Activated naive CD4-positive, alpha-beta T cell treated with anti-CD3 and anti-CD28 coated beads, Interleukin-2, amount 50 U/mL, for 24 hours (primary cell): ENCODE measurements at regions not wholly inside any gene's neighbourhood (a gene's known extent, or its start where the extent isn't known, plus 50 kb on each side); places are given as distances from the start of the nearest gene placed in this dataset.
A peak's percentile ranks its signal among the peaks of the same experiment; 100 is the strongest.
"Not testable (repeated sequence)": the region's sequence is repeated elsewhere in the genome, so short reads cannot be mapped to it uniquely, and the experiment has no call there.

Experiments
- H3K27ac Mint-ChIP-seq: one replicate; pipeline ENCODE4 v1.8.0; 2021; ENCODE audit warnings: mild to moderate bottlenecking, mixed read lengths
- H3K27me3 Mint-ChIP-seq: one replicate; pipeline ENCODE4 v1.8.0; 2021; ENCODE audit warnings: mixed read lengths
- H3K36me3 Mint-ChIP-seq: one replicate; pipeline ENCODE4 v1.8.0; 2021; ENCODE audit warnings: mixed read lengths
- H3K4me1 Mint-ChIP-seq: one replicate; pipeline ENCODE4 v1.8.0; 2021; ENCODE audit warnings: mixed read lengths
- H3K4me3 Mint-ChIP-seq: one replicate; pipeline ENCODE4 v1.8.0; 2021; ENCODE audit warnings: mild to moderate bottlenecking, mixed read lengths
- H3K9me3 Mint-ChIP-seq: one replicate; pipeline ENCODE4 v1.8.0; 2021; ENCODE audit warnings: mixed read lengths

GRCh38 chr1:65020774-65021173 lies 54.4 kb upstream of the JAK1 start:
- Mint-ChIP-seq H3K27ac (peak overlapping the region; percentile 19), H3K27me3 (no peaks in the 10 kb centered on the region), H3K36me3 (peaks cover 6% of the 10 kb centered on the region), H3K9me3 (no peaks in the 10 kb centered on the region), H3K4me3 (no peak overlapping the region), H3K4me1 (peaks cover 11% of the 10 kb centered on the region)

GRCh38 chr1:65021795-65022194 lies 55.4 kb upstream of the JAK1 start:
- Mint-ChIP-seq H3K9me3 (no peaks in the 10 kb centered on the region), H3K4me1 (peaks cover 11% of the 10 kb centered on the region), H3K36me3 (peaks cover 4% of the 10 kb centered on the region), H3K4me3 (no peak overlapping the region), H3K27me3 (no peaks in the 10 kb centered on the region), H3K27ac (no peak overlapping the region)

- H3K4me3 Mint-ChIP-seq, result no peak overlapping the region
- H3K27ac Mint-ChIP-seq, result peak overlapping the region; percentile 46
- H3K36me3 Mint-ChIP-seq, result peaks cover 4% of the 10 kb centered on the region
- no peaks in the 10 kb centered on the region for H3K9me3 Mint-ChIP-seq
- no peaks in the 10 kb centered on the region for H3K27me3 Mint-ChIP-seq
- H3K4me1 Mint-ChIP-seq, result peaks cover 11% of the 10 kb centered on the region
Measured at GRCh38 chr1:65022216-65022615, 55.9 kb upstream of the JAK1 start.

- H3K36me3 Mint-ChIP-seq, result peaks cover 5% of the 10 kb centered on the region
- no peaks in the 10 kb centered on the region for H3K27me3 Mint-ChIP-seq
- H3K27ac Mint-ChIP-seq, result no peak overlapping the region
Measured at GRCh38 chr1:65025794-65026193, 59.4 kb upstream of the JAK1 start.

GRCh38 chr1:65026235-65026634 lies 59.9 kb upstream of the JAK1 start:
- H3K9me3 Mint-ChIP-seq, result no peaks in the 10 kb centered on the region
- no peak overlapping the region for H3K27ac Mint-ChIP-seq
- no peak overlapping the region for H3K4me3 Mint-ChIP-seq
- H3K27me3 Mint-ChIP-seq, result no peaks in the 10 kb centered on the region
- peaks cover 15% of the 10 kb centered on the region for H3K4me1 Mint-ChIP-seq
- peaks cover 5% of the 10 kb centered on the region for H3K36me3 Mint-ChIP-seq

More at GRCh38 chr1:65025794-65026193, 59.4 kb upstream of the JAK1 start:
- Mint-ChIP-seq H3K4me1 (peaks cover 14% of the 10 kb centered on the region), H3K9me3 (no peaks in the 10 kb centered on the region), H3K4me3 (no peak overlapping the region)

- Mint-ChIP-seq H3K27ac (no peak overlapping the region), H3K9me3 (no peaks in the 10 kb centered on the region), H3K36me3 (peaks cover 5% of the 10 kb centered on the region), H3K4me3 (no peak overlapping the region), H3K27me3 (no peaks in the 10 kb centered on the region), H3K4me1 (peaks cover 15% of the 10 kb centered on the region)
Measured at GRCh38 chr1:65027666-65028358, 61.5 kb upstream of the JAK1 start.

- H3K4me3 Mint-ChIP-seq, H3K27ac Mint-ChIP-seq, H3K27me3 Mint-ChIP-seq, H3K9me3 Mint-ChIP-seq, H3K36me3 Mint-ChIP-seq: not testable (repeated sequence)
- H3K4me1 Mint-ChIP-seq, result peaks cover 22% of the 10 kb centered on the region
Measured at GRCh38 chr1:65029434-65029833, 63.1 kb upstream of the JAK1 start.

GRCh38 chr1:65034879-65035278 lies 68.5 kb upstream of the JAK1 start:
- H3K27ac Mint-ChIP-seq, H3K9me3 Mint-ChIP-seq, H3K4me3 Mint-ChIP-seq, H3K27me3 Mint-ChIP-seq, H3K36me3 Mint-ChIP-seq: not testable (repeated sequence)
- peaks cover 13% of the 10 kb centered on the region for H3K4me1 Mint-ChIP-seq

- no peaks in the 10 kb centered on the region for H3K9me3 Mint-ChIP-seq
- H3K4me1 Mint-ChIP-seq, result peaks cover 21% of the 10 kb centered on the region
- no peaks in the 10 kb centered on the region for H3K27me3 Mint-ChIP-seq
- H3K4me3 Mint-ChIP-seq, result no peak overlapping the region
- H3K27ac Mint-ChIP-seq, result no peak overlapping the region
- peaks cover 4% of the 10 kb centered on the region for H3K36me3 Mint-ChIP-seq
Measured at GRCh38 chr1:65036570-65037051, 70.3 kb upstream of the JAK1 start.

- H3K27ac Mint-ChIP-seq, result no peak overlapping the region
Measured at GRCh38 chr1:65039066-65039465, 72.7 kb upstream of the JAK1 start.

GRCh38 chr1:65039508-65039907 lies 73.2 kb upstream of the JAK1 start:
- H3K9me3 Mint-ChIP-seq, result no peaks in the 10 kb centered on the region
- H3K4me1 Mint-ChIP-seq, result peaks cover 26% of the 10 kb centered on the region
- no peak overlapping the region for H3K4me3 Mint-ChIP-seq
- H3K27me3 Mint-ChIP-seq, result no peaks in the 10 kb centered on the region
- peaks cover 5% of the 10 kb centered on the region for H3K36me3 Mint-ChIP-seq
- H3K27ac Mint-ChIP-seq, result no peak overlapping the region

More at GRCh38 chr1:65039066-65039465, 72.7 kb upstream of the JAK1 start:
- Mint-ChIP-seq H3K4me3 (no peak overlapping the region), H3K4me1 (peaks cover 24% of the 10 kb centered on the region), H3K9me3 (no peaks in the 10 kb centered on the region), H3K27me3 (no peaks in the 10 kb centered on the region), H3K36me3 (peaks cover 2% of the 10 kb centered on the region)

- H3K4me3 Mint-ChIP-seq, result no peak overlapping the region
- no peaks in the 10 kb centered on the region for H3K27me3 Mint-ChIP-seq
Measured at GRCh38 chr1:65042467-65042866, 76.1 kb upstream of the JAK1 start.

GRCh38 chr1:65044411-65044810 lies 78.1 kb upstream of the JAK1 start:
- Mint-ChIP-seq H3K36me3 (peaks cover 4% of the 10 kb centered on the region), H3K9me3 (no peaks in the 10 kb centered on the region), H3K4me1 (peaks cover 67% of the 10 kb centered on the region), H3K27me3 (no peaks in the 10 kb centered on the region), H3K27ac (no peak overlapping the region), H3K4me3 (no peak overlapping the region)

More at GRCh38 chr1:65042467-65042866, 76.1 kb upstream of the JAK1 start:
- Mint-ChIP-seq H3K4me1 (peaks cover 47% of the 10 kb centered on the region), H3K36me3 (peaks cover 3% of the 10 kb centered on the region), H3K27ac (no peak overlapping the region), H3K9me3 (no peaks in the 10 kb centered on the region)

- H3K27ac Mint-ChIP-seq, result peak overlapping the region; percentile 43
- H3K27me3 Mint-ChIP-seq, result no peaks in the 10 kb centered on the region
- H3K4me3 Mint-ChIP-seq, result no peak overlapping the region
- H3K9me3 Mint-ChIP-seq, result no peaks in the 10 kb centered on the region
- H3K36me3 Mint-ChIP-seq, result peaks cover 7% of the 10 kb centered on the region
- H3K4me1 Mint-ChIP-seq, result peaks cover 74% of the 10 kb centered on the region
Measured at GRCh38 chr1:65045022-65045817, 78.9 kb upstream of the JAK1 start.

- H3K4me3 Mint-ChIP-seq, result no peak overlapping the region
- H3K9me3 Mint-ChIP-seq, result no peaks in the 10 kb centered on the region
- no peaks in the 10 kb centered on the region for H3K27me3 Mint-ChIP-seq
- H3K4me1 Mint-ChIP-seq, result peaks cover 77% of the 10 kb centered on the region
- H3K27ac Mint-ChIP-seq, result no peak overlapping the region
- H3K36me3 Mint-ChIP-seq, result peaks cover 7% of the 10 kb centered on the region
Measured at GRCh38 chr1:65048335-65048734, 82.0 kb upstream of the JAK1 start.
